CD4-positive, alpha-beta T cell treated with Interleukin-6 at 100 ng/mL for 8 hours (primary cell): ENCODE measurements at regions not wholly inside any gene's neighbourhood (a gene's known extent, or its start where the extent isn't known, plus 50 kb on each side); places are given as distances from the start of the nearest gene placed in this dataset.

ENCODE experiments used
- DNase-seq: peaks from one replicate; pipeline ENCODE4 v3.0.0-alpha.2; 2020; ENCODE audit warnings: mixed read lengths, low spot score

GRCh38 chr19:27777726-27778125 is 1435.2 kb downstream of the UQCRFS1 start:
- no peak for DNase-seq

- DNase-seq, result no peak
These were observed 1435.7 kb downstream of the UQCRFS1 start for GRCh38 chr19:27777242-27777641.

- DNase-seq, result no peak
These were observed 1436.4 kb downstream of the UQCRFS1 start for GRCh38 chr19:27776524-27776923.

GRCh38 chr19:27776020-27776419 is 1436.9 kb downstream of the UQCRFS1 start:
- DNase-seq, result no peak

- DNase-seq, result no peak
These were observed 1437.6 kb downstream of the UQCRFS1 start for GRCh38 chr19:27775395-27775794.

GRCh38 chr19:27774827-27775226 is 1438.1 kb downstream of the UQCRFS1 start:
- no peak for DNase-seq

- no peak for DNase-seq
These were observed 1438.6 kb downstream of the UQCRFS1 start for GRCh38 chr19:27774337-27774736.

GRCh38 chr19:27773318-27774094 is 1439.4 kb downstream of the UQCRFS1 start:
- no peak for DNase-seq

- DNase-seq, result no peak
These were observed 1440.9 kb downstream of the UQCRFS1 start for GRCh38 chr19:27772059-27772458.

- DNase-seq, result no peak
These were observed 1442.9 kb downstream of the UQCRFS1 start for GRCh38 chr19:27770095-27770494.

GRCh38 chr19:27767234-27767633 is 1445.7 kb downstream of the UQCRFS1 start:
- no peak for DNase-seq

GRCh38 chr19:27765912-27766725 is 1446.8 kb downstream of the UQCRFS1 start:
- DNase-seq, result no peak

- no peak for DNase-seq
These were observed 1447.6 kb downstream of the UQCRFS1 start for GRCh38 chr19:27765397-27765796.

- DNase-seq, result no peak
These were observed 1448.7 kb downstream of the UQCRFS1 start for GRCh38 chr19:27764186-27764804.

- DNase-seq, result no peak
These were observed 1450.0 kb downstream of the UQCRFS1 start for GRCh38 chr19:27762933-27763332.

- no peak for DNase-seq
These were observed 1453.1 kb downstream of the UQCRFS1 start for GRCh38 chr19:27759896-27760295.

- DNase-seq, result no peak
These were observed 1454.1 kb downstream of the UQCRFS1 start for GRCh38 chr19:27758626-27759505.

GRCh38 chr19:27754700-27755099 is 1458.3 kb downstream of the UQCRFS1 start:
- DNase-seq, result no peak

- DNase-seq, result no peak
These were observed 1459.3 kb downstream of the UQCRFS1 start for GRCh38 chr19:27753622-27754021.

- no peak for DNase-seq
These were observed 1460.3 kb downstream of the UQCRFS1 start for GRCh38 chr19:27752530-27753184.

- DNase-seq, result no peak
These were observed 1461.9 kb downstream of the UQCRFS1 start for GRCh38 chr19:27751044-27751391.
